IMR-90 (cell line): ENCODE measurements at regions not wholly inside any gene's neighbourhood (a gene's known extent, or its start where the extent isn't known, plus 50 kb on each side); places are given as distances from the start of the nearest gene placed in this dataset.

Experiments used
- ATAC-seq: fragments of 200-7000 bp; cut with Tn5 transposase; 2 replicates; pipeline ENCODE4 v1.9.1; 2020; ENCODE audit warnings: low read depth, mild to moderate bottlenecking, moderate library complexity
- BruUV-seq: library from RNA; stranded (reverse); fragments of 400-500 nt; replicated peaks from 2 replicates; lab custom pipeline; 2021; lab: Mats Ljungman, UMichigan
- CTCF ChIA-PET: fragments of 300-600 bp; formaldehyde crosslinking; extraction: SDS; loops from one replicate; lab custom pipeline; 2021; ENCODE audit warnings: antibody characterized with exemption; lab: Yijun Ruan, JAX
- POLR2A ChIA-PET: fragments of 300-600 bp; sonication (Branson Sonifier 250); formaldehyde crosslinking; loops from one replicate; lab custom pipeline; 2022; ENCODE audit warnings: antibody characterized with exemption; ENCODE audit not compliant: unreplicated experiment; lab: Charles Lee
- DNase-seq: peaks from one replicate; pipeline ENCODE4 v3.0.0; 2013
- H2AFZ ChIP-seq: replicated peaks from 2 replicates; pipeline ENCODE3; 2013; ENCODE audit warnings: low read length, mild to moderate bottlenecking; ENCODE audit not compliant: poor library complexity
- H2AK5ac ChIP-seq: 2 replicates; pipeline ENCODE4 v1.6.1; 2013; ENCODE audit warnings: low read depth, low read length, inconsistent platforms
- H2AK9ac ChIP-seq: replicated peaks from 2 replicates; pipeline ENCODE3; 2013; ENCODE audit warnings: mild to moderate bottlenecking, low read depth, low read length, moderate library complexity; ENCODE audit not compliant: poor library complexity
- H2BK120ac ChIP-seq: 2 replicates; pipeline ENCODE4 v1.6.1; 2013; ENCODE audit warnings: low read depth, low read length, inconsistent platforms
- H2BK15ac ChIP-seq: 3 replicates; pipeline ENCODE4 v1.6.1; 2013; ENCODE audit warnings: low read depth, low read length, inconsistent platforms
- H2BK20ac ChIP-seq: 2 replicates; pipeline ENCODE4 v1.6.1; 2013; ENCODE audit warnings: low read depth, mild to moderate bottlenecking, inconsistent platforms, low read length, moderate library complexity
- H2BK5ac ChIP-seq: 2 replicates; pipeline ENCODE4 v1.6.1; 2013; ENCODE audit warnings: mild to moderate bottlenecking, low read depth, low read length, inconsistent platforms; ENCODE audit not compliant: poor library complexity, severe bottlenecking
- H3K14ac ChIP-seq: replicated peaks from 2 replicates; pipeline ENCODE4 v1.6.1; 2013; ENCODE audit warnings: low read depth, low read length, inconsistent platforms
- H3K18ac ChIP-seq: 2 replicates; pipeline ENCODE4 v1.6.1; 2013; ENCODE audit warnings: low read depth, low read length, control low read depth
- H3K23ac ChIP-seq: 2 replicates; pipeline ENCODE4 v1.6.1; 2013; ENCODE audit warnings: low read depth, low read length, inconsistent platforms
- H3K27ac ChIP-seq: 2 replicates; pipeline ENCODE4 v1.5.1; 2013; ENCODE audit warnings: mild to moderate bottlenecking, control low read depth, low read length; ENCODE audit not compliant: insufficient read depth
- H3K27me3 ChIP-seq: 2 replicates; pipeline ENCODE4 v1.6.1; 2013; ENCODE audit warnings: low read length; ENCODE audit not compliant: control insufficient read depth, insufficient read depth
- H3K36me3 ChIP-seq: 2 replicates; pipeline ENCODE4 v1.6.1; 2013; ENCODE audit warnings: low read length, mixed read lengths; ENCODE audit not compliant: control insufficient read depth, insufficient read depth
- H3K4ac ChIP-seq: 2 replicates; pipeline ENCODE4 v1.6.1; 2013; ENCODE audit warnings: low read depth, low read length, inconsistent platforms
- H3K4me1 ChIP-seq: 2 replicates; pipeline ENCODE4 v1.6.1; 2013; ENCODE audit warnings: low read length, mixed read lengths; ENCODE audit not compliant: control insufficient read depth, insufficient read depth
- H3K4me2 ChIP-seq: 2 replicates; pipeline ENCODE4 v1.6.1; 2013; ENCODE audit warnings: low read depth, mild to moderate bottlenecking, control low read depth, low read length, moderate library complexity
- H3K4me3 ChIP-seq: 2 replicates; pipeline ENCODE4 v1.5.1; 2013; ENCODE audit warnings: low read depth, mild to moderate bottlenecking, control low read depth, low read length, moderate library complexity; ENCODE audit not compliant: insufficient read depth
- H3K56ac ChIP-seq: 2 replicates; pipeline ENCODE4 v1.6.1; 2013; ENCODE audit warnings: low read length, inconsistent platforms; ENCODE audit not compliant: insufficient read depth; ENCODE audit errors: extremely low read depth
- H3K79me1 ChIP-seq, 2 experiments: 2 replicates each; pipeline ENCODE4 v1.6.1; 2013; ENCODE audit warnings: low read length in 2 of 2, inconsistent platforms in 1 of 2, low read depth in 1 of 2
- H3K9ac ChIP-seq: 2 replicates; pipeline ENCODE4 v1.6.1; 2013; ENCODE audit warnings: low read depth, low read length, control low read depth
- H3K9me1 ChIP-seq: 2 replicates; pipeline ENCODE4 v1.6.1; 2013; ENCODE audit warnings: low read length, inconsistent platforms; ENCODE audit not compliant: insufficient read depth
- H3K9me3 ChIP-seq: 2 replicates; pipeline ENCODE4 v1.6.1; 2013; ENCODE audit warnings: low read length; ENCODE audit not compliant: control insufficient read depth, insufficient read depth
- H4K20me1 ChIP-seq: 2 replicates; pipeline ENCODE4 v1.6.1; 2013; ENCODE audit warnings: low read length, inconsistent platforms; ENCODE audit not compliant: insufficient read depth
- H4K5ac ChIP-seq: 2 replicates; pipeline ENCODE4 v1.6.1; 2013; ENCODE audit warnings: mild to moderate bottlenecking, low read depth, low read length, control low read depth
- H4K8ac ChIP-seq, 2 experiments: 2 replicates each; pipeline ENCODE4 v1.6.1; 2013; ENCODE audit warnings: low read depth in 2 of 2, low read length in 2 of 2, control low read depth in 1 of 2, inconsistent platforms in 1 of 2
- H4K91ac ChIP-seq: 2 replicates; pipeline ENCODE4 v1.6.1; 2013; ENCODE audit warnings: low read depth, low read length, inconsistent platforms; ENCODE audit not compliant: insufficient read depth
- BHLHE40 ChIP-seq: fragments of 150-350 bp; IDR thresholded peaks from 2 replicates; pipeline ENCODE4 v1.6.1; 2016; ENCODE audit warnings: mild to moderate bottlenecking, low read depth, low read length
- CEBPB ChIP-seq: IDR thresholded peaks from 2 replicates; pipeline ENCODE4 v1.6.1; 2012; ENCODE audit warnings: low read depth, low read length, improper control_type of control experiment
- CTCF ChIP-seq: conservative IDR thresholded peaks from 2 replicates; pipeline ENCODE4 v1.5.1; 2012; ENCODE audit warnings: mild to moderate bottlenecking, low read depth, low read length, improper control_type of control experiment
- ELK1 ChIP-seq: fragments of 150-350 bp; IDR thresholded peaks from 2 replicates; pipeline ENCODE4 v1.6.1; 2016; ENCODE audit warnings: low read depth, mild to moderate bottlenecking, low read length, moderate library complexity, borderline replicate concordance
- MAZ ChIP-seq: IDR thresholded peaks from 2 replicates; pipeline ENCODE4 v1.6.1; 2012; ENCODE audit warnings: low read depth, mild to moderate bottlenecking, low read length, improper control_type of control experiment, moderate library complexity, borderline replicate concordance
- NFE2L2 ChIP-seq: fragments of 150-350 bp; IDR thresholded peaks from 2 replicates; pipeline ENCODE4 v1.6.1; 2016; ENCODE audit warnings: low read depth, mild to moderate bottlenecking, low read length
- POLR2A ChIP-seq: IDR thresholded peaks from 2 replicates; pipeline ENCODE4 v1.6.1; 2012; ENCODE audit warnings: mild to moderate bottlenecking, low read depth, low read length
- RAD21 ChIP-seq: IDR thresholded peaks from 2 replicates; pipeline ENCODE4 v1.6.1; 2012; ENCODE audit warnings: low read length, improper control_type of control experiment
- RCOR1 ChIP-seq: IDR thresholded peaks from 2 replicates; pipeline ENCODE4 v1.6.1; 2012; ENCODE audit warnings: mild to moderate bottlenecking, low read length, improper control_type of control experiment; ENCODE audit not compliant: insufficient replicate concordance
- RFX5 ChIP-seq: IDR thresholded peaks from 2 replicates; pipeline ENCODE4 v1.8.0; 2012; ENCODE audit warnings: low read depth, mild to moderate bottlenecking, low read length, moderate library complexity
- SMC3 ChIP-seq: fragments of 150-350 bp; IDR thresholded peaks from 2 replicates; pipeline ENCODE4 v1.6.1; 2016; ENCODE audit warnings: low read depth, mild to moderate bottlenecking, antibody characterized with exemption, low read length, moderate library complexity
- USF2 ChIP-seq: fragments of 150-350 bp; IDR thresholded peaks from 2 replicates; pipeline ENCODE4 v1.6.1; 2017; ENCODE audit warnings: mild to moderate bottlenecking, antibody characterized with exemption, low read length, low read depth
- WGBS, 2 experiments: methylation state at CpG; one replicate each; pipeline versions ENCODE4 v1.1.5 to v1.1.7; 2013; ENCODE audit warnings: missing lambda C conversion rate in 2 of 2; ENCODE audit not compliant: insufficient read length in 1 of 2; ENCODE audit errors: extremely low coverage in 2 of 2; 5-methylcytosine and 5-hydroxymethylcytosine counted together
- dilution Hi-C: fragments of 300-500 bp; cut with HindIII; formaldehyde crosslinking; loops from one replicate; pipeline ENCODE4 v1.14.3; 2018; ENCODE audit warnings: low sequenced_read_pairs; ENCODE audit not compliant: unreplicated experiment
- in situ Hi-C: fragments of 300-500 bp; cut with MboI; formaldehyde crosslinking; loops from 3 replicates; pipeline ENCODE4 v1.14.3; 2019; ENCODE audit warnings: low sequenced_read_pairs, inconsistent platforms, mixed read lengths
- intact Hi-C: fragments of 100-400 bp; cut with micrococcal nuclease; formaldehyde crosslinking; loops from 2 replicates; pipeline ENCODE4 v1.10.0; 2022

GRCh38 chr11:37804666-37805065, 1206.6 kb upstream of the RAG2 start:
- Histone ChIP-seq H3K4me1 (no peaks in the 10 kb centered on the region), H4K5ac (no peak overlapping the region), H3K27ac (no peak overlapping the region), H3K18ac (no peak overlapping the region), H3K9me3 (no peaks in the 10 kb centered on the region), H4K20me1 (no peaks in the 10 kb centered on the region), H3K27me3 (no peaks in the 10 kb centered on the region), H3K14ac (no peak overlapping the region), H4K8ac (no peak overlapping the region), H2AFZ (no peak overlapping the region), H4K91ac (no peak overlapping the region), H3K4me2 (no peak overlapping the region), H3K4ac (no peak overlapping the region), H2AK9ac (no peak overlapping the region), H3K36me3 (no peaks in the 10 kb centered on the region), H2AK5ac (no peak overlapping the region), H3K23ac (no peak overlapping the region), H3K79me1 (no peaks in the 10 kb centered on the region), H3K56ac (no peak overlapping the region), H3K9me1 (no peaks in the 10 kb centered on the region), H3K4me3 (no peak overlapping the region), H3K9ac (no peak overlapping the region), H2BK5ac (no peak overlapping the region), H2BK15ac (no peak overlapping the region), H2BK20ac (no peak overlapping the region), H2BK120ac (no peak overlapping the region)
- WGBS, 2 experiments: no CpG with 5 or more reads among the region's 2 CpGs
- dilution Hi-C loops: no loop called here
- no peak for ATAC-seq
- ChIA-PET POLR2A (no interaction called here), CTCF (no interaction called here)
- in situ Hi-C loops: no loop called here
- BruUV-seq: no TSS peak
- no peak for TF ChIP-seq CEBPB
- no peak for TF ChIP-seq RFX5
- TF ChIP-seq MAZ: no peak
- no peak for TF ChIP-seq RCOR1
- no peak for TF ChIP-seq RAD21
- TF ChIP-seq SMC3: no peak
- TF ChIP-seq BHLHE40: no peak
- no peak for TF ChIP-seq NFE2L2
- TF ChIP-seq POLR2A: no peak
- no peak for TF ChIP-seq CTCF
- TF ChIP-seq ELK1: no peak
- no peak for TF ChIP-seq USF2
- intact Hi-C loops: loop anchor here (1.0 kb wide), 1 partner anchor 22 kb away; no protein-coding TSS in a partner anchor
- DNase-seq: no peak
